Amygdala (tissue), 56 donors: ENCODE measurements at regions not wholly inside any gene's neighbourhood (a gene's known extent, or its start where the extent isn't known, plus 50 kb on each side); places are given as distances from the start of the nearest gene placed in this dataset.
"Not testable (repeated sequence)": the region's sequence is repeated elsewhere in the genome, so short reads cannot be mapped to it uniquely, and the experiment has no call there.

ENCODE experiments used
- DNase-seq, 56 donors: peaks; one replicate each; lab custom pipeline; 2025; lab: John Stamatoyannopoulos, UW

DNA sequence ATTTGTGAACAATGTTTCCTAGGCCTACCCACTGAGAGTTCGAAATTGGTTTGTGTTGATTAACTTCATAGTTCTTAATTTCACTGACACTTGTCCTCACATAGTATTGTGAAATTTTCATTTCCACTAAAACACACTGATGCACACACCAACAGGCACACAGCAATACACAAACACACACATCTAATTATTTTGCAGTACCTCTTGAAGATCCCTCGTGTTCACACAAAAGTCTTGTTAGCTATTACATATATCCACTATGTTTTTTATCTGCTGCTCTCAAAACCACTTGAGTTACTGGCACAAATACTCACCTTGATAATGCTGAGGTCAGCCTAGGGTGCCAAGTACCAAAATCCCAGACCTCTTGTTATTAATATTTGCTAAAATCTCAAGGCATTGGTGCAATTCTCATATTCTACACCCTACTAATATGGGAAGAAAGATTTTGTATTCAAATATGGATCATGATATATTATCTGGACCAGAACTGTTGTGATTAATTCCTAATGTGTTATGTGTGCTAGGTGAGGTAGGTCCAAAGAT, 767.4 kb upstream of the CDH10 start:
- DNase-seq, result no peak

DNA sequence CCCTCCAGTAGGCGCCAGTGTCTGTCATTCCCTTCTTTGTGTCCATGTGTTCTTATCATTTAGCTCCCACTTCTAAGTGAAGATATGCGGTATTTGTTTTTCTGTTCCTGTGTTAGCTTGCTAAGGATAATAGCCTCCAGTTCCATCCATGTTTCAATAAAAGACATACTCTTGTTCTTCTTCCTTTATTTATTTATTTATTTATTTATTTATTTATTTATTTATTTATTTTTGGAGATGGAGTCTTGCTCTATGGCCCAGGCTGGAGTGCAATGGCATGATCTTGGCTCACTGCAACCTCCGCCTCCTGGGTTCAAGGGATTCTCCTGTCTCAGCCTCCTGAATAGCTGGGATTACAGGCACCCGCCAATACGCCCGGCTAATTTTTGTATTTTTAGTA, 762.6 kb upstream of the CDH10 start:
- DNase-seq, result not testable (repeated sequence)

DNA sequence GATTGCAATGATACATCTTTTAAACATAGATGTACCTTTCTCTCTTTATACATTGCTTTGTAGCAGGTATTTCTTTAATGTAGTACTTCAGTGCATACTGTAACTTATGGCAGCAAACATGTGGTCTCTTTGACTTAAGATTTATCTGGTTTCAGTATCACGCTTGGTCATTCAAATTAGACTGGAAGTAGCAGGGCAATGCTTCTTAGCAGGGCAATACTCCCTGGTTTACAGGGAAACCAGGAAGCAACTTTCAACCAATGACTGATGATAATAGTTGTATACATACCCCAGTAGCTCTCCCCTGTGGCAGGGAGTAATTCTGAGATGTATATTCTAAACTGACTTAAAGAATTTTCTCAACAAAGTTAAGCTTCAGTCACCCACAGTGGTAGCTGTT, 761.1 kb upstream of the CDH10 start:
- no peak for DNase-seq

DNA sequence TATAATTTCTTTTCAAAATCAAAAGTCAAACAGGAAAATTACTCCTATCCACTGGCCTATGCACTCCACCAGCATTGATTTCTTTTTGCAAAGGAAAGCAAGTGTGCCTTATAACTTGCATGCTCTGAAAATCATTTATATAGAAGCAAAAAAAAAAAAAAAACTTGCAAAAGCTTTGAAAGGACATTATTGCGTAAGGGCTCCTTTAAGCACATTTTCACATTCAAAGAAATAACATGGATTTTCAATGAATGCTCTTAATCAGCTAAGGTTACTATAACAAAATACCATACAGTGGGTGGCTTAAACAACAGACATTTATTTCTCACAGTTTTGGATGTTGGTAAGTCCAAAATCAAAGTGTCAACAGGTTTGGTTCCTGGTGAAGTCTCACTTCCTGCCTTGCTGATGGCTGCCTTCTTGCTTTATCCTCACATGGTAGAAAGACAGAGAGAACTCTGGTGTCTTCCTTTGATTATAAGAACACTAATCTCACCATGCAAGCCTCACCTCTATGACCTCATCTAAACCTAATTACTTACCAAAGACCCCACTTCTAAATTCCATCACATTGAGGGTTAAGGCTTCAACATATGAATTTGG, 755.2 kb upstream of the CDH10 start:
- no peak for DNase-seq

DNA sequence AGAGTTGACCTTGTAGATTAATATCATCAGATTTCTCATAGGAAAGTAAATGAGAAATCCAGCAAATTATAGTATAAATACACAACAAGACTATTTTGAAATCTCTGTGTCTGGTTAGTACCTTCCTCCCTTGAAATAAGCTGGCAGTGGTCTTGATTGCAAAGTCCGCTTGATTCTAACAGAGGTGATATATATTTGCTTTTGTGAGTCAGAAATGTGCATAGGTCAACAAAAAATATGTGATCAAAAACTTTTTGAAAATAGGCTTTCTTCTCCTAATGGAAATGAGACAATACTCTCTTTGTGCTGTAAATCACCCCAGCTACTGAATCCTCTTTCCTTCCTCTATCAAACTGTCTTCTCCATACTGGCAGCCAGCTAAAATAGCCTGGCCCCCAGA, 749.2 kb upstream of the CDH10 start:
- no peak for DNase-seq

DNA sequence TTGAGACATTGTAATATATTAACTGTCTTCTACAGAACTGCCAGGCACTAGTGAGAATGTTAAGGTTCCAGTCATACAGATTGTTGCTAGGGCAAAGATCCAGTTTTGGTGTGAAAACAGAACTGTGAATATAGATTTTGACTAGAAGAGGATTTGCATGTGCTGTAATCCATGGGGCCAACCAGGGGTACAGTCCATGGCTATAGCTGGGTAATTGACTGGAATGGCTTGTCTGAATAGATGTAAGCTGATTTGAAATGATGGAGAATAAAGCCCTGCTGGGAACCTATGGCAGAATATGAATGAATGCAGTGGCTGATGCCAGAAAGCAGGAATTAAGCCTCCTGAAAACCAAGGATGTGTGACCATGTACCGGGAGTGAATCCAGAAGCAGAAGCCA, 748.5 kb upstream of the CDH10 start:
- DNase-seq, result no peak

DNA sequence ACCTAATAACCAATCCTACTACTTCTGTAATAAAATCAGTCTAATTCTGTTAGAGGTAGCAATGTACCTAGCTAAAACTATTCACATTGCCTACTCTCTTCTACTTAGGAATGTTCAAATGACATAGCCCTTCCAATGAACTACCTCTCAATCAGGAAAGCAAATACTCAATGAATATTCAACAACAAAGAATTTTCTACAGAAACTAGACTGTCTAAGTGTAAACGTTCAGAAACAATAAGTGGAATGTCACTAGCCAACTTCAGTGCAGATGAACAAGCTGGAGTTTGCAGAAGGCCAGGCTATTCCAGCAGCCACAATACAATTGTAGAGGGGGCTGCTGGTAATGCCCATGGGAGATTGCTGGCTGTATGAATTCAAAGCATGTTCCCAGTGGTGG, 743.2 kb upstream of the CDH10 start:
- DNase-seq, result no peak

DNA sequence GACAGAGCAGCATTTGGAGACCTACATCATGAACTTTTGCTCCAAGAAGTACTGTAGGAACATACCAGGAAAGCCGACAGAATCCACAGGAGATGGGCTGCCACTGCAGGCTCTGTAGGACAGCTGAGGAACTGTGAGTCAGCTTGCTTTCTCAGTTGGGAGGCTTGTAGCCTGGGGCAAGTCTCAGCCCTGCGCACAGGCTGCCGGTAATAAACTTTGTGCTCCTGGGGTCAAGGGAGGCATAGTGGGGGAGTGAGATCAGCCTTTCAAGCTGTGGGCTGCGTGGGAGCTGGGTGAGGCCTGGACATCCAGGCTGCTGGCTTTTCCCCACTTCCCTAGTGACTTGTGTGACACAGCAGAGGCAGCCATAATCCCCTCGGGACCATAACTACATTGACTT, 718.0 kb upstream of the CDH10 start:
- DNase-seq, result no peak

DNA sequence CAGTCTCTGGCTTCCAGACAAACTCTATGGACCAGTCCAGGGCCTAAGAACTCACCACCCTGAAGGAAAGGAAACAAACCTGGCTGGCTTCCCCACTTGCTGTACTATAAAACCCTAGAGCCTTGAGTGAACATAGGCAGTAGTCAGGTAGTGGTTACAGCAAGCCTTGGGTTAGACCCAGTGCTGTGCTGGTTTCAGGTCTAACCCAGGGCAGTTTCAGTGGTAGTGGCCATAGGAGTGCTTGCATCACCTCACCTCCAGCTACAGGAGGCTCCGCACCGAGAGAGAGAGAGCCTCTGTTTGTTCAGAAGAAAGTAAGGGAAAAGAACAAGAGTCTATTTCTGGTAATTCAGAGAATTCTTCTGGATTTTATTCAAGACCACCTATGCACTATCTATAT, 714.1 kb upstream of the CDH10 start:
- DNase-seq, result no peak

DNA sequence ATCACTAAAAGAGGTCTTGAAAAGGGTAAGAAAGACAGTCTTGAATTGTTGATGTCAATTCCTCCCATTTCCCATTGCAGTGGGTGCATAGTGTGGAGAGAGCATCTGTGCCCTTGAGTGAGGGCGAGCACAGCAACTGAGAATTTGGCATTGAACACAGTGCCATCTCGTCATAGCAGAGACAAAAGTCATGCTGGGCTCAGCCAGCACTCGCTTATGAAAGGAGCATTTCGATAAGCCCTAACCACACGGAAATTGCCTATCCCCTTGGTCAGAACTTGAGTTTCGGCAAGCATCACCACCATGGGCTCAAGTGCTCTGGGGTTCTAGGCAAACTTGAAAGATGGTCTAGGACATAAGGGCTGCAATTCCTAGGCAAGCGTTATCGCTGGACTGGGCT, 712.8 kb upstream of the CDH10 start:
- DNase-seq, result no peak

DNA sequence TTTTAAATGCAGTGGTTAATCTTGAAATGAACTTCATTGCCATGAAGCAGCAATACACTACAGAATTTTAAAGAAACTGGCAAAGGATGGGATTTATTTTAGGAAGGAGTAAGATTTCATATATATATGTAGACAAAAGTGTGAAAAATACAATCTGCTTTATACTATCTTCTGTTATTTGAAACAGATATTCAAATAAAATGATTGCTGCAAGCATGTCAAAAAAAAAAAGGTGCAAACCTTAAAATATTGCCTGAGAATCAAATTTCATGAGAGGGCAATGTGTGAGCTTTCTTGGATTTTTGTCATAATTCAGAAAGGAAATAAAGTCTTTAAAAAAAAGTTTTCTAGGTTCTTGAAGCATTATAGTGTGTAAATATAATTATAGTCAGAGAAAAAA, 705.0 kb upstream of the CDH10 start:
- no peak for DNase-seq

DNA sequence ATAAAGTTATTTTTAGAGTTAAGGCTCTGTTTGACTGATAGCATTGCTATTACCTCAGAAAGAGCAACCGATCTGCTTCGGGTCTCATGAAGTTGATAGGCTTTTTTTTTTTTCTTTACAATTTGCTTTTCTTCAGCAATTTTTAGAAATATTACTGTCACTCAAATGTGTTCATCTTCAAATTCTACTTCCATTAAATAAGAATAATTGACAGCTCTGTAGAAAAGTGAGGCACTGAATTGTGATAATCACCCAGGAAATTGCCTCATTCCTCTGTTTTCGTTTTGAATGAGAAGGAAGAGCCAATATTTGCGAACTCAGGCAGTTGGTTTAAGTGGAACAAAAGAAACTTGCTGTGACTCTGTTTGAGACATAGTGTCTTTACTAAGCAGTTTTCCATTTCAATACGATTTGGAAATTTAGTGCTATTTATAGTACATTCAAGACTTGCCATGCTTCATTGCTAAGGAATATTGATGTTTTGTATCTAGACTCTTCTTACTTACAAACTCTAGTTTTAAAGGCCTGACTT, 700.5 kb upstream of the CDH10 start:
- no peak for DNase-seq

DNA sequence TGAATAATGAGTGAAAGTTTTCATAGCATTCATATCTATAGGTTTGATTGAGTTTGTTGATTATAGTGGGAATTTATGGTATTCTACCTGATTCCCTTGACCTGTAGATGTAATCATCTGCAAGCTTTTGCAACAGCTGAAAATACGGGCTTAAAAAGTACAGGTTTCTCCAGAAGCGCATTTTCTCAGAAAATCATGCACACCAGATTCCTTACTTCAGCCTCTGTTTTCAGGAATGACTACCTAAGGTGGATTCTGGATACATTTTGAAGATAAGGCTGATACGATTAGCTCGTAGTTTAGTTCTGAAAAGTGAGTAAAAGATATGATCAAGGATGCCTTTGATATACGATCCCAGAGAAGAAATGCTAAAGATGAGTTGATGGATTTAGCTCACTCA, 694.8 kb upstream of the CDH10 start:
- DNase-seq, result no peak

DNA sequence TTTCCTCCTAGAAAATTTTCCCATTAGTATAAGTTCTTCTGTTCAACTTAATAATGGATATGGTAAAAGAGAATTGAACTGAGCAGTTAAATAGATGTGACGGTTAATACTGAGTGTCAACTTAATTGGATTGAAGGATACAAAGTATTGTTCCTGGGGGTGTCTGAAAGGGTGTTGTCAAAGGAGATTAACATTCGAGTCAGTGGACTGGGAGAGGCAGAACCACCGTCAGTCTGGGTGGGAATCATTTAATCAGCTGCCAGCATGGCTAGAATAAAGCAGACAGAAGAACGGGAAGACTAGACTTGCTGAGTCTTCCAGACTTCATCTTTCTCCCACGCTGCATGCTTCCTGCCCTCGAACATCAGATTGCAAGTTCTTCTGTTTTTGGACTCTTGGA, 689.6 kb upstream of the CDH10 start:
- no peak for DNase-seq

DNA sequence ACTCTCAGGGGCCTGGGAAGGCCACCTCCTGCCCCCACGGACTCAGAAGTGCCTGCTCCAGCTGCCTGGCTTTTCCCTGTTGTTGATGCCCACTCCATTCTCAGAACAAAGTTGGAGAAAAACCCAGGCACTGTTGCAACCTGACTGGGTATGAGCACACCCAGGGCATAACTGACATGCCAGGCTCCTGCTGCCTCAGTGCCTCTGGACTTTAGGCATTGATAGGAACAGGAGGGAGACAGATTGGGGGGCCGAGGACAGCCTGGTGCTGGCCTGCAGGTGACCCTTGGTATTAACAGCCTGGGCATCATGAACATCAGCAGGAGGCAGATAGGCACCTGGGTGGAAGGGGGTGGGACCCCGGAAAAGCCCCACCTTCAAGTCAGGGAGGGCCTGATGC, 685.9 kb upstream of the CDH10 start:
- DNase-seq, result no peak

DNA sequence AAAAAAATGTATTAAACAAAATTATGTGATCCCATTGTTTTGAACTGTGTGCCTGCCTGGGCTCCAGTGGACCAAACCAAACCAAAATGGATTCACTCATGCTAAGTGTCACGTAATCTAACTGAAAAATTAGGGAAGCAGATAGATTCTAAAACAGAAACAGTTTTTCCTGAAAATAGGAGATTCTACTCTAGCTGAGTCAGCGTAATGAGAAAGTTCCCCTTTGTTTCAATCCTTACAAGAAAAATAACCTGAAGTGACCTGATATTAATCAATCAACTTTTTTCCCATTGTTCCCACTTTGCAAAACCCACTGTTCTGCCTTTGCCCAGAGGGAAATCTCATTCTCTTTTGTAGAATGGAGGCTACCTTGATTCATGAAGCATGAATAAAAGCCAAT, 682.4 kb upstream of the CDH10 start:
- no peak for DNase-seq

DNA sequence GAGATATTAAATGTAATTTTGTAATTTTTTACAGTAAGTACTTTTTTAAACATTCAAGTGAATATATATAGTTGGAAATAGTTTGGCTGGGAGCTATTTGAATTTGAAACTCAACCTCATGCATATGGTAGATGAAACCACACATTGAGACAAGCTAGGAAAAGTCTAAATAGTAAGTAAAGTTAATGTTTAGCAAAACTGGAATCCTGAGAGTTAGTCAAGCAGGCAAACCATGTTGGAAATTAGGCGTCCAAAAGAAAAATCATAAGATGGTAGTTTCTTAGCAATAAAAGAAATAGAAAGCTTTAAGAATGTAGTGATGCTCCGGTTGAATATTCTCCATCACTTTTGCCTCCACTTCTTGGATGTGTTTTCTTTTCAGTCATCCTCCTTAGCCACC, 657.1 kb upstream of the CDH10 start:
- no peak for DNase-seq

DNA sequence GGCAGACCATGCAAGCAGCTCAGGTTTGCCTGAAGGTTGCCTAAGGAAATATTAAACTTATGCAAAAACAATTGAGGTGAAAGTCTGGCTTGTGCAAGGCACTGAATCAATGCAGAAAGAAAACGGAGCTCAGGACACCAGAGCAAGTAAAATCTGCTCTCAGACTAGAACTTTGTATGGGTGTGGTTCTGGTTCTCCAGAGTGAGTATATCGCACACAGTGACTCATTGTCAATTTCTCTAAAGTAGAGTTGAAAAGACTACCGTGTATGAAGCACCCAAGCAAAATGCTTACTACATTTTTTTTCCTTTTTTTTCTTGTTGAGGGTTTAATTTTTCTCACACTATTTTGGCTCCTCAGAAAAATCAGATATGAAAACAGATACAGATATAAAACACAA, 650.3 kb upstream of the CDH10 start:
- no peak for DNase-seq

DNA sequence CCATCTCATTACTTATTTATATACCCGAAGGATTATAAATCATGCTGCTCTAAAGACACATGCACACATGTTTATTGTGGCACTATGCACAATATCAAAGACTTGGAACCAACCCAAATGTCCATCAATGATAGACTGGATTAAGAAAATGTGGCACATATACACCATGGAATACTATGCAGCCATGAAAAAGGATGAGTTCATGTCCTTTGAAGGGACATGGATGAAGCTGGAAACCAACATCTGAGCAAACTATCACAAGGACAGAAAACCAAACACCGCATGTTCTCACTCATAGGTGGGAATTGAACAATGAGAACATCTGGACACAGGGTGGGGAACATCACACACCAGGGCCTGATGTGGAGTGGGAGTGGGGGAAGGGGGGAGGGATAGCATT, 645.0 kb upstream of the CDH10 start:
- DNase-seq, result not testable (repeated sequence)

DNA sequence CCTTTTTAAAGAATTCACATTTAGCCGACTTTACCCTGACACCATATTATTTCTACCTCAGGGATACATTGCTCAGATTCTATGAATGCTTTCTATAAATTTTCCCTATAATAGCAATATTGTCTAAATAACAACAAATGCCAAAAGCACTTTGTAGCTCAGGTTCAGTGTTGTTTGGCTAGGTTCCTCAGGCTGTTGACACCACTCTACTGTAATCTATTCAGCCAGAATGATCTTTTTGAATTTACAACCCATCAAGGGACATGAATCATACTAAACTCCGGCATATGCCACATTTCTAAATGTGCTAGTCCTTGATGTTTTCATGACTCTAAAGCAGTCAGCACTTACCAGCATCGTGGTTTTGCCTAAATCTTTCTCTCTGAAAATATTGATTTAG, 641.5 kb upstream of the CDH10 start:
- no peak for DNase-seq

DNA sequence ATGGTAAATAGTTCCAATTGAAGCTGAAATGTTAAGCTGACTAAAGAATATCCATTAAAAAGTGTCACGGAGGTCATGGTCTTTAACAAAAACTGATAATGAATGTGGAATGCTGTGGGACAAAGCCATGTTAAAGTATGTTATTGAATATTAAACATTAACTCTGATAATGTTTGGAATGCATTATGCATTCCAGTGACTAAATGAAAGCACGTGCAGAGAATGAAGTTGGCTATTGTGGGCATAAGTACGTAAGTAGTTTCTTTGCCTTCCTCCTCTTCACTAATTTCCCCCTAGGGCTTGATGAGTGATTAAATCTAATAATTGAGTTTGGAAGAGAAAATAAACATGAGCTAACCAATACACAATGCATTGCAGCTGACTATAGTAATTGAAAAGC, 640.4 kb upstream of the CDH10 start:
- no peak for DNase-seq

DNA sequence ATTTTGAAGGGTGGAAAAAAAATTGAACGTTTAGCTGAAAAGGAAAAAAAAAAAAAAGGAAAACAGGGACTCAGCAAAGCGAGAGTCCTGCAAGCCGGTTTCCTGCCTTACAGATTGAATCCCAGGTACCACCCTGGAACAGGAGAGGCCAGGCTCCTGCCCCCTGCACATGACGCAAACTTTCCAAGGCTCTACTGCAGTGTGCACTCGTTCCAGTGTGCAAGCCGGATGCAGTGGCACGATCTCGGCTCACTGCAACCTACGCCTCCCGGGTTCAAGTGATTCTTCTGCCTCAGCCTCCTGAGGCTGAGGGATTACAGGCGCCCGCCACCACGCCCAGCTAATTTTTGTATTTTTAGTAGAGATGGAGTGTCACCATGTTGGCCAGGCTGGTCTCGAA, 618.7 kb upstream of the CDH10 start:
- DNase-seq, result not testable (repeated sequence)

DNA sequence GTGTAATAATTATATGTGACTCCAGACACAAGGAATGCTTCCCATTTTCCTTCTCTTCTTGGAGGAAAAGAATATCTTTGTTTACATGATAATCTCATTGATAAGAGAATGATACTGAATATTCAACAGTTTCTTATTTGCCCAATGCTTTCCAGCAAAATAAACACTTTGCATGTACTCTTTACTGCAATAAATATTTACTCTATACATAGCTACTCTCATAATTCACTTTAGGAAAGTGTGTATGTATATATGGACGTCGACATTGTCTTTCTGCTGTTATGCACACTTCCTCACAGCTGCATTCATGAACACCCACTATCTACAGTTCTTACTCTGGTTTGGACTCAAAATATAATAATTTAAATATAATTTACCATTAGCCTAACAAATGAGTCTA, 617.4 kb upstream of the CDH10 start:
- DNase-seq, result no peak
